ENCODE measurements at regions not wholly inside any gene's neighbourhood (a gene's known extent, or its start where the extent isn't known, plus 50 kb on each side); places are given as distances from the start of the nearest gene placed in this dataset.

GRCh38 chr18:59052965-59053820 lies 86.5 kb upstream of the SEC11C start:
- H3K4me3 Mint-ChIP-seq, result no peak overlapping the region
- no peaks in the 10 kb centered on the region for H3K36me3 Mint-ChIP-seq (ENCODE audit: low read depth)
- H3K9me3 Mint-ChIP-seq, result no peaks in the 10 kb centered on the region
- peaks cover 13% of the 10 kb centered on the region for H3K27me3 Mint-ChIP-seq
- no peak overlapping the region for H3K27ac Mint-ChIP-seq
- peaks cover 5% of the 10 kb centered on the region for H3K4me1 Mint-ChIP-seq (ENCODE audit: low read depth)

DNA sequence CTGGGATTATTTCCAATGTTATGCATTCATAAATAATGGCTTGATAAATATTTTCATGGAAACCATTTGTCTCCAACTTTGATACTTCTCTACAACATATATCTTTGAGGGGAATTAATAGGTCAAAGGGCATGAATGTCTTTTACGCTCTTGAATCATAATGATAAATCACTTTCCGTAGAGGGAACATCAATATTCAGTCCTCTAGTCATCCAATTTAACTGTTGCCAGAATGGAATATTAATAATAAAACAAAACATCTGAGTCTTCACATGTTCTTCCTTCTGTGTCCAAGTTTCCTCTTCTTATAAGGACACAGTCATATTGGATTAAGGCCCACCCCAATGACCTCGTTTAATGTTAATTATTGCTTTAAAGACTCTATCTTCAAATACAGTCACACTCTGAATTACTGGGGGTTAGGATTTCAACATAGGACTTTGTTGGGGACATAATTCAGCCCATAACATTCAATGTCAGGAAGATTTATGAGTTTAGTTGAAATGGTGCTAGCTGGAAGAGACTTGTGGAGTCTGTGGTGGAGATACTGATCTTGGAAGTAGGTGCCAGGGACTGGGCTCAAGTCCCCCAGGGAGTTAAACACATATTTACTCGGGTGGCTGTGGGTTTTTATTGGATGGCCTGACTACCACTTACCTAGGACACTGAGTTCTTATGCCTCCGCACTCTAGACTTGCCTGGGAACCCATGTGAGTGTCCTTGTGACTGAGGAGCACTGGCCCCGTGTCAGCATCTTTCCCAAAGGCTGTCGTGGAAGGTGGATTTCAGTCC lies 85.0 kb upstream of the SEC11C start:
- no peak overlapping the region for H3K27ac Mint-ChIP-seq
- peaks cover 5% of the 10 kb centered on the region for H3K4me1 Mint-ChIP-seq (ENCODE audit: low read depth)
- H3K9me3 Mint-ChIP-seq, result no peaks in the 10 kb centered on the region
- H3K27me3 Mint-ChIP-seq, result peaks cover 9% of the 10 kb centered on the region
- no peak overlapping the region for H3K4me3 Mint-ChIP-seq
- H3K36me3 Mint-ChIP-seq (ENCODE audit: low read depth), result no peaks in the 10 kb centered on the region

GRCh38 chr18:59055345-59056032 lies 84.2 kb upstream of the SEC11C start:
- H3K4me1 Mint-ChIP-seq (ENCODE audit: low read depth), result peaks cover 5% of the 10 kb centered on the region
- H3K27ac Mint-ChIP-seq, result no peak overlapping the region
- H3K4me3 Mint-ChIP-seq, result no peak overlapping the region
- no peaks in the 10 kb centered on the region for H3K36me3 Mint-ChIP-seq (ENCODE audit: low read depth)
- H3K27me3 Mint-ChIP-seq, result peaks cover 9% of the 10 kb centered on the region
- H3K9me3 Mint-ChIP-seq, result no peaks in the 10 kb centered on the region

DNA sequence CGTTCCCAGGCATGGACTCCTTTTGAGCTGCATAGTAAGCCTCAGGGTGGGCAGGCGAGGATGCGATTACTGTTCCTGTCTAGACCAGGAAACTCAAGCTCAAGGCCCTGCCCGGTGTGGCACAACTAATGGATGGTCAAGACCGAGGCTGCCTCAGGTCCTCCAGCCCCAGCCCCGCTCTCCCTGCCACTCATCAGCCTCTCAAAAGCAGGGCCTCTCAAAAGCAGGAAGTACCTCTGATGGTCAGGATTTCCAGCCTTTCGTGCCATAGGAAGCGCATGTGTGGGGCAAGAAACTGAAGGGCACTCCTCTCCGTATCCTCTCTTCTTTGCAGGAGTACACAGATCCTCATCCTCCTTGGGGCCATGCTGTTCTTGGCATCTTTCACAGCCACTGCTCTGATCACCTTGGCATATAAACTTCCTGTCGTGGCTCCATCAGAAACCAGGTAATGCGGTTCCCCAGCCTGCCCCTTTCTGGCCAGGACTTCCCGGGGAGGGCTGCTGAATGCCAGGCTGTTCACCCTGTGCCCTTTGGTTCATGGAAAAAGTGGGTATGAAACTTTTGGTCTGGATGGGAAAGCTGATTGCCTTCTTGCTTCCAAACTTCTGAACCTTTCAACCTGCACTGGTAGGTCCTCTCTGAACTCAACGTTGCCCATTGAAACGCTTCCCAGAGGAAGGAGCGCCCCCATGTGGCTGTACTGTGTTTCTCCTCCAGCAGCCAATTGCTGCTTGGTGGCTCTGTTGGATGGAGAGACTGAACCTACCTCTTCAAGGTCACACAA lies 82.8 kb upstream of the SEC11C start:
- Mint-ChIP-seq H3K9me3 (no peaks in the 10 kb centered on the region), H3K4me1 (ENCODE audit: low read depth) (no peaks in the 10 kb centered on the region), H3K36me3 (ENCODE audit: low read depth) (no peaks in the 10 kb centered on the region), H3K27me3 (peaks cover 8% of the 10 kb centered on the region), H3K27ac (no peak overlapping the region), H3K4me3 (no peak overlapping the region)

GRCh38 chr18:59057493-59057795 lies 82.2 kb upstream of the SEC11C start:
- Mint-ChIP-seq H3K27me3 (peaks cover 8% of the 10 kb centered on the region), H3K4me1 (ENCODE audit: low read depth) (no peaks in the 10 kb centered on the region), H3K27ac (no peak overlapping the region), H3K9me3 (no peaks in the 10 kb centered on the region), H3K4me3 (no peak overlapping the region), H3K36me3 (ENCODE audit: low read depth) (no peaks in the 10 kb centered on the region)

DNA sequence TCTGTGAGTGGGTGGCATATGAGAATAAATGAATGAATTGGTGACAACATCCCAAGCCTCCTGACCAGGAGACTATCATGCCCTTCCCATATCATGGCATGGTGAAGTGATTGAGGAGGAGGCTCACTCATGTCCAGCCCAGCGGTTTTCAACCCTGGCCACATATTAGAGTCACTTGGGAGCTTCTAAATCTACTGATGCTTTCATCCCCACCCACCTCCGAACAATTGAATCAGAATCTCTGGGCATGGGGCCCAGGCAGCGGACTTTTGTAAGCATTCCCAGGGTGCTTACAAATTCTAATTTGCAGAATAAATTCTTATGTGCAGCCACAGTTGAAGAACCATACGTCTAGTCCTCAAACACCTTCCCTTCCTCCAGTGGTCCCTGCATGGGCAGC lies 81.7 kb upstream of the SEC11C start:
- Mint-ChIP-seq H3K4me1 (ENCODE audit: low read depth) (no peaks in the 10 kb centered on the region), H3K36me3 (ENCODE audit: low read depth) (no peaks in the 10 kb centered on the region), H3K4me3 (no peak overlapping the region), H3K27me3 (peaks cover 8% of the 10 kb centered on the region), H3K27ac (no peak overlapping the region), H3K9me3 (no peaks in the 10 kb centered on the region)

DNA sequence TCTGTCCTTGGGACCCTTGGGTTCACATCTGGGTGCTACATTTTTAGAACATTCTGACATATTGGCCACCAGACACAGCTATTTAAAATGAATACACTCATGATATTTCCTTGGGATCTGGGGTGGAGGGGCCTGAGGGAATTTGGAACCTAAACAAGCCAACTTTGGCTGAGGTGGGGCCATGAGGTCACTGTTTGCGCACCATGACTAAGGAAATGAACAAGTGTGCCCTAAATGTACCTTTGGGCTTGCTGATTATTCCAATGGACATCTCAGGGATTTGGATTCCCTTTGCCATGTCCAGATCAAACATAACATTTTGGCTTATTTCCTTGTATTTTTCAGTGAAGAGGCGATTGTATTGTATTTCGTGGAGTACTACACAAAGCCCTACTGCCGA lies 80.5 kb upstream of the SEC11C start:
- Mint-ChIP-seq H3K9me3 (no peaks in the 10 kb centered on the region), H3K27ac (no peak overlapping the region), H3K4me3 (no peak overlapping the region), H3K4me1 (ENCODE audit: low read depth) (peaks cover 3% of the 10 kb centered on the region), H3K27me3 (peaks cover 8% of the 10 kb centered on the region), H3K36me3 (ENCODE audit: low read depth) (no peaks in the 10 kb centered on the region)

DNA sequence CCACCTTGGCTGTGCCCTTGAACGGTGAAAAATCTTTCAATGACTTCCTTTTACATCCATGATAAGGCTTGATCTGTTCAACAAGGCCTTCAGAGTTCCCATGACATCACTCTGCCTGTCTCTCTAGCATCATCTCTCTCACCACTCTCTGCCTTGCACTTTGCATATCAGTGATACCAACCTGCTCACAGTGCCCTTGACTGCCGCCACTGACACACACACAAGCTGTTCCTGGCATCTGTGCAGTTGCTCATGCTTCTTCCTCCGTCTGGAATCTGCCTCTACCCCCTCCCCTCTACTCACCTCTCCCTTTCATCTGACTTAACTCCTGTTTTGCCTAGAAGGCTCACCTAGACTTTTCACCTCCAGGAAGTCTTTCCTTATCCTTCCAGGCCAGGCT lies 79.1 kb upstream of the SEC11C start:
- H3K27ac Mint-ChIP-seq, result no peak overlapping the region
- H3K36me3 Mint-ChIP-seq (ENCODE audit: low read depth), result no peaks in the 10 kb centered on the region
- H3K4me1 Mint-ChIP-seq (ENCODE audit: low read depth), result peaks cover 3% of the 10 kb centered on the region
- no peaks in the 10 kb centered on the region for H3K9me3 Mint-ChIP-seq
- H3K4me3 Mint-ChIP-seq, result no peak overlapping the region
- peaks cover 3% of the 10 kb centered on the region for H3K27me3 Mint-ChIP-seq

DNA sequence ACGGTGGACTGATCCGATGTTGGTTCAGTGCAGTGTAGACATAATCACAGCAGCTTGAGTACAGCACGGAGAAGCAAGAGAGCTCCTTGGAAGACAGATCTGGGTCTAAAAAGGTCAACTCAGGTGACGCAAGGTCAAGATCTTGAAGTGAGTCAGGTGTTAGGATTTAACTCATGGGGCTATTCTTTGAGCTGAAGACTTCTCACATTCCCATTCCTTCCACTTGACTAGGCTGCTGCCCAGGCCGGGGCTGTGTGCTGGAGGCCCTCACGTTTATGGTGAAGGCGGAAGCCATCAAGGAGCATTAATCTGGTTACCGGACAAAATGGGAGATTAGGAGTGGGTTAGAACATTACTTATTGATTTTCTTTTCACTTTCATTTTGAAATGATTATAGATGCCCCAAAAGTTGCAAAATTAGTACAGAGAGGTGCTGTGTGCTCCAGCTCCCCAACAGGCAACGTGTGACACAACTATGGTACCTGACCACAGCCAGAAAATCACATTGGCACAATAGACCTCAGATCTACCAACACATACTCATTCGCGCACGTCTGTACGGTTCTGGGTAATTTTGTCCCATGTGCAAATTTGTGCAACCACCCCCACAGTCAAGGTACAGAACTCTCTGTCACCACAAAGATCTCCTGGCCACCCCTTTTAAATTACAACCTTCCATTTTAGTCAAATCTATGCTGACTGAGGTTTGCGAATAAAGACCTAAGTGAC lies 77.6 kb upstream of the SEC11C start:
- Mint-ChIP-seq H3K27ac (no peak overlapping the region), H3K4me3 (no peak overlapping the region), H3K4me1 (ENCODE audit: low read depth) (peaks cover 3% of the 10 kb centered on the region), H3K36me3 (ENCODE audit: low read depth) (no peaks in the 10 kb centered on the region), H3K27me3 (peaks cover 3% of the 10 kb centered on the region), H3K9me3 (no peaks in the 10 kb centered on the region)

DNA sequence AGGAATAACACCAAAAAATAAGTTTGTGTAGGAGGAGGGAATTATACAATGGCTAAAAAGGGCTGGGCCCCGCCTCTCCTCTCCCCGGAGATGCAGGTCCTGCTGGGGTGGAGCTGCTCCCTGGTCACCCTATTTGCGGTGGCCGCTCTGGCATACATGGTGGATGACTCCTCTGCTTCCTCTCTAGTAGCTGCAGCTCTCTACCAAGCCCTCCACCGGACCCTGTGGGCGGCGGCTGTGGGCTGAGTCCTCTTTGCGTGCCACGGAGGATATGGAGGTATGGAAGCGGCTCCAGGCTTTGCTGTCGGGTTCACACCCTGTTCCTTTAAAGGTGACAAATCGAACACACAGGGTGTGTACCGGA lies 77.1 kb upstream of the SEC11C start:
- Mint-ChIP-seq H3K36me3 (ENCODE audit: low read depth) (no peaks in the 10 kb centered on the region), H3K9me3 (no peaks in the 10 kb centered on the region), H3K4me3 (no peak overlapping the region), H3K27ac (no peak overlapping the region), H3K27me3 (peaks cover 3% of the 10 kb centered on the region), H3K4me1 (ENCODE audit: low read depth) (peaks cover 3% of the 10 kb centered on the region)

- Mint-ChIP-seq H3K27ac (no peak overlapping the region), H3K36me3 (ENCODE audit: low read depth) (no peaks in the 10 kb centered on the region), H3K9me3 (no peaks in the 10 kb centered on the region), H3K4me3 (no peak overlapping the region), H3K27me3 (peaks cover 3% of the 10 kb centered on the region), H3K4me1 (ENCODE audit: low read depth) (peaks cover 3% of the 10 kb centered on the region)
These were observed 76.3 kb upstream of the SEC11C start for GRCh38 chr18:59063300-59063906.

- H3K36me3 Mint-ChIP-seq (ENCODE audit: low read depth), result no peaks in the 10 kb centered on the region
- peaks cover 3% of the 10 kb centered on the region for H3K4me1 Mint-ChIP-seq (ENCODE audit: low read depth)
These were observed 75.8 kb upstream of the SEC11C start for GRCh38 chr18:59063912-59064311.

GRCh38 chr18:59065684-59066083 lies 74.0 kb upstream of the SEC11C start:
- H3K36me3 Mint-ChIP-seq (ENCODE audit: low read depth), result no peaks in the 10 kb centered on the region
- H3K27me3 Mint-ChIP-seq, result peaks cover 3% of the 10 kb centered on the region
- no peak overlapping the region for H3K4me3 Mint-ChIP-seq
- H3K27ac Mint-ChIP-seq, result no peak overlapping the region
- H3K4me1 Mint-ChIP-seq (ENCODE audit: low read depth), result peaks cover 3% of the 10 kb centered on the region
- H3K9me3 Mint-ChIP-seq, result no peaks in the 10 kb centered on the region

More at GRCh38 chr18:59063912-59064311, 75.8 kb upstream of the SEC11C start:
- H3K27me3 Mint-ChIP-seq, result peaks cover 3% of the 10 kb centered on the region
- H3K4me3 Mint-ChIP-seq, result no peak overlapping the region
- no peak overlapping the region for H3K27ac Mint-ChIP-seq
- H3K9me3 Mint-ChIP-seq, result no peaks in the 10 kb centered on the region

DNA sequence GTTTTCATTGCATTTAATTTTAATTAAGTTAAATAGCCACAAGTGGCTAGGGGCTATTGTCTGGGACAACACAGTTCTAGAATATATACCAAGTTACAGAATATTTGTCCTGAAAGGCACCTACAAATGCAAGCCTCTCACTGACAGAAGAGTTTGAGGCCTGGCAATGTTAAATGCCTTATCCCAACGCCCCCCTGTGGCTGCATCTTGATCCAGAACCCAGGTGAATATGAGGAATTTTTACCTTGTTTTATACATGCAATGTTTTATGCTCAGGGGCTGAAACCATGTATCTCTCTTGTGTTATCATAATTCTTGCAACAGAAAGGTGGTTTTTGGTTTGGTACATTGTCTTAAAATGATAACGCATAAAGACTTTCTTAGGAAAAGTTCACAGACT lies 71.8 kb upstream of the SEC11C start:
- H3K4me1 Mint-ChIP-seq (ENCODE audit: low read depth), result peaks cover 9% of the 10 kb centered on the region
- no peaks in the 10 kb centered on the region for H3K27me3 Mint-ChIP-seq
- no peak overlapping the region for H3K4me3 Mint-ChIP-seq
- H3K27ac Mint-ChIP-seq, result no peak overlapping the region
- H3K36me3 Mint-ChIP-seq (ENCODE audit: low read depth), result no peaks in the 10 kb centered on the region
- H3K9me3 Mint-ChIP-seq, result no peaks in the 10 kb centered on the region
